Astrocyte (in vitro differentiated cells and primary cell): ENCODE measurements at regions not wholly inside any gene's neighbourhood (a gene's known extent, or its start where the extent isn't known, plus 50 kb on each side); places are given as distances from the start of the nearest gene placed in this dataset.

Experiments used
- EZH2 ChIP-seq: IDR thresholded peaks from 2 replicates; pipeline ENCODE4 v1.6.1; 2012; ENCODE audit warnings: mild to moderate bottlenecking, low read length, inconsistent platforms; ENCODE audit not compliant: insufficient read depth
- TF ChIP-seq, protein P1 (sequence below): IDR thresholded peaks from 2 replicates; pipeline ENCODE4 v1.5.1; 2011; ENCODE audit warnings: low read depth, mild to moderate bottlenecking, inconsistent platforms, low read length, moderate library complexity; ENCODE audit not compliant: insufficient read depth

DNA sequence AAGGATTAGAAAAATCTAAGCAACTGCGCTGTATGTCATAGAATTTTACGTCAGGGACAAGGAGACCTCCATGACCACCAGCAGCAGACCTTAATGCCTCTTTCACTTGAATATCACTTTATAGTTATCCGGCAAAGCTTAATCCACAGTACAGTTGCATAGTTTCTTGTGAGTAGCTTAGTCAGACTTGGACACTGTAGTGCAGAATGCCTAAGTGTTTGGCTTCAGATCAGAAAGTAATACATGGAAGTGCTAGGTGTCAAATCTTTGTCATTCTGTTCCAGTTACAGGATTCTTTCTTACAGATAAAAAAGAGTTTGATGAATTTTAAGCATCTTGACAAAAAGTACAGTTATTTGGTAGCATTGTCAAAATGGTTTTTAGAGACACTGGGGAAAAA, 239.9 kb upstream of the PAPPA start:
- TF ChIP-seq, protein P1, sequence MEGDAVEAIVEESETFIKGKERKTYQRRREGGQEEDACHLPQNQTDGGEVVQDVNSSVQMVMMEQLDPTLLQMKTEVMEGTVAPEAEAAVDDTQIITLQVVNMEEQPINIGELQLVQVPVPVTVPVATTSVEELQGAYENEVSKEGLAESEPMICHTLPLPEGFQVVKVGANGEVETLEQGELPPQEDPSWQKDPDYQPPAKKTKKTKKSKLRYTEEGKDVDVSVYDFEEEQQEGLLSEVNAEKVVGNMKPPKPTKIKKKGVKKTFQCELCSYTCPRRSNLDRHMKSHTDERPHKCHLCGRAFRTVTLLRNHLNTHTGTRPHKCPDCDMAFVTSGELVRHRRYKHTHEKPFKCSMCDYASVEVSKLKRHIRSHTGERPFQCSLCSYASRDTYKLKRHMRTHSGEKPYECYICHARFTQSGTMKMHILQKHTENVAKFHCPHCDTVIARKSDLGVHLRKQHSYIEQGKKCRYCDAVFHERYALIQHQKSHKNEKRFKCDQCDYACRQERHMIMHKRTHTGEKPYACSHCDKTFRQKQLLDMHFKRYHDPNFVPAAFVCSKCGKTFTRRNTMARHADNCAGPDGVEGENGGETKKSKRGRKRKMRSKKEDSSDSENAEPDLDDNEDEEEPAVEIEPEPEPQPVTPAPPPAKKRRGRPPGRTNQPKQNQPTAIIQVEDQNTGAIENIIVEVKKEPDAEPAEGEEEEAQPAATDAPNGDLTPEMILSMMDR = no peak
- no peak for TF ChIP-seq EZH2
